ENCODE measurements at regions not wholly inside any gene's neighbourhood (a gene's known extent, or its start where the extent isn't known, plus 50 kb on each side); places are given as distances from the start of the nearest gene placed in this dataset.
"Not testable (repeated sequence)": the region's sequence is repeated elsewhere in the genome, so short reads cannot be mapped to it uniquely, and the experiment has no call there.

DNA sequence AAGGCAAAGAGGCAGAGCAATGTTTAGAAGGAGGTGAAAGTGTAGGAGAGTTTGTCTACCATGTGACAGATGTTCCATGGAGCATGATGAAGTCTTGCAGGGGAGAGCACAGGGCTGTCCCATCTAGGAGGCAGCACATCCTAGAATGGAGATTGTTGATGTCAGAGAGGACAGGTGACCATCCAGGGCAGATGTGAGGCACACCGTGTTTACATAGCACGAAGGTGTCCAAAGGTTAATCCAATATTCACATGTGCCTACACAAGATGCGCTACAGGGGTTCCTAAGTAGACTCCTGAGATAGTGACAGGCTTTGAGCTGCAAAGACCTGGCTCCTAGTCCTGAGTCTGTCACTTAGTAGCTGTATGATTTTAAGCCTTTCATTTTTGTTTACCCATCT is 219.3 kb upstream of the SLCO3A1 start:
- Histone ChIP-seq H3K4me1 (ENCODE audit: insufficient read depth, low read length) (0 out of 2 replicates have a peak, but pooled peaks cover 5% of the 10 kb centered on the region), H3K4me3 (ENCODE audit: low read length) (no peak overlapping the region), H3K9me3 (ENCODE audit: insufficient read depth, low read depth, low read length) (peaks cover 6% of the 10 kb centered on the region; the same call in 1 of the 2 replicates), H3K27ac (ENCODE audit: low read depth, low read length) (no peak overlapping the region), H3K27me3 (ENCODE audit: insufficient read depth, low read length) (no peaks in the 10 kb centered on the region), H3K9ac (ENCODE audit: low read depth, low read length) (no peak overlapping the region), H3K36me3 (ENCODE audit: insufficient read depth, low read length) (no peaks in the 10 kb centered on the region)
- 79% methylated on average over 3 of the region's 3 CpGs for WGBS

DNA sequence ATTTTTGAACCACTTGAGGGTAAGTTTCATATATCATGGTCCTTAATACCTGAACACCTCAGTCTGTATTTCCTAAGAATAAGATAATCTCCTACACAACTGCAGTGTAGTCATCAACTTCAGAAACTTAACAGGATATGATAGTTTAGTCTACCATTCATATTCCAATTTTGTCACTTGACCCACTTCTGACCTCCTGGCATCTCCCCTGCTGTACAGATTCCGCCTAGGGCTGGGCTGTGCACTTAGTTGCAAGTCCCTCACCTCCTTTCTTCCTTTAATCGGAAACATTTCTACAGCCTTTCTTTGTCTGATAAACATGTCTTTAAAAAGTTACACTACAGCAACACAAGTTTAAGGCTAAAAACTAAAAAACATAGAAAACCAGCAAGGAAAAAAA is 218.4 kb upstream of the SLCO3A1 start:
- no peak overlapping the region for H3K4me3 ChIP-seq (ENCODE audit: low read length)
- H3K9ac ChIP-seq (ENCODE audit: low read depth, low read length) = no peak overlapping the region
- no peaks in the 10 kb centered on the region for H3K36me3 ChIP-seq (ENCODE audit: insufficient read depth, low read length)
- peaks cover 8% of the 10 kb centered on the region; the same call in 1 of the 2 replicates for H3K9me3 ChIP-seq (ENCODE audit: insufficient read depth, low read depth, low read length)
- H3K27me3 ChIP-seq (ENCODE audit: insufficient read depth, low read length) = no peaks in the 10 kb centered on the region
- 92% methylated on average over 2 of the region's 2 CpGs for WGBS
- H3K27ac ChIP-seq (ENCODE audit: low read depth, low read length) = no peak overlapping the region
- H3K4me1 ChIP-seq (ENCODE audit: insufficient read depth, low read length) = 0 out of 2 replicates have a peak, but pooled peaks cover 5% of the 10 kb centered on the region

DNA sequence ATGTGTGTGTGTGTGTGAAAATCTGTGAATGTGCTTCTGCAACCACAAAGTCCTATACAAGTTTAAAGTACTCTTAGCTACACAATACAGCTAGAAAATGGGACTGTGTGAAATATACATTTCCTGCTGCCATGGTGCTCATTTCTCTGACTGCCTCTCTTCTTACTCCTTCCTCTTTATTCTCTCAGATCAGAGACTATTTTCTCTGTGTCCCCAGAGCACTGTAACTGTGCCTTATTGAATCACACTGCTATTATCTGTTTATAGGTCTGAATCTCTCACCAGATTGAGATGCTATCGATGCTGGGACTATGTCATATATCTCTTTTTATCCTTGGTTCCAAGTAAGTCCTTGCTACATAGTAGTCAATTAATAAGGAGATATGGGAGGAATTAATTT is 217.9 kb upstream of the SLCO3A1 start:
- WGBS = 100% methylated on average over 1 of the region's 1 CpG
- Histone ChIP-seq H3K27me3 (ENCODE audit: insufficient read depth, low read length) (no peaks in the 10 kb centered on the region), H3K27ac (ENCODE audit: low read depth, low read length) (no peak overlapping the region), H3K9me3 (ENCODE audit: insufficient read depth, low read depth, low read length) (peaks cover 13% of the 10 kb centered on the region; the same call in 1 of the 2 replicates), H3K4me1 (ENCODE audit: insufficient read depth, low read length) (0 out of 2 replicates have a peak, but pooled peaks cover 5% of the 10 kb centered on the region), H3K9ac (ENCODE audit: low read depth, low read length) (no peak overlapping the region), H3K4me3 (ENCODE audit: low read length) (no peak overlapping the region), H3K36me3 (ENCODE audit: insufficient read depth, low read length) (no peaks in the 10 kb centered on the region)

DNA sequence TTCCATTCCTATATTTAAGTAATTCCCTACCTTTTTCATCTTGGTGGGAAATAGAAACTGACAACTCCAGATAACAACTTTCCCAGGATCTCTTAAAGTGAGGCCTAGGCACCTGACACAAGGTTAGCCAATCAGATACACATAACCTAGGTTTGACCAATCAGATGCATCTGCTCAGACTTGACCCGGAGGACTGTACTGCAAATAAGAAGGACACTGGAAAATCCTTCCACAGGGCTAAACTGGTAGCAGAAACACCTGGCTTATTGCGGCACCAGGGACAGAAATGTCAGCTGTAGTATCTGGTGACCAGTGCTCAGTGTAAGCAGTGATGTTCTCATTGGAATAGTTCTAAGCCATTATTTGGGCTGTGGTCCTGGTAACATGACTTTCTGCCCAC is 204.5 kb upstream of the SLCO3A1 start:
- Histone ChIP-seq H3K4me1 (ENCODE audit: insufficient read depth, low read length) (no peaks in the 10 kb centered on the region; the same call in 1 of the 2 replicates), H3K27me3 (ENCODE audit: insufficient read depth, low read length) (no peaks in the 10 kb centered on the region), H3K4me3 (ENCODE audit: low read length) (no peak overlapping the region), H3K36me3 (ENCODE audit: insufficient read depth, low read length) (no peaks in the 10 kb centered on the region), H3K27ac (ENCODE audit: low read depth, low read length) (no peak overlapping the region), H3K9me3 (ENCODE audit: insufficient read depth, low read depth, low read length) (no peaks in the 10 kb centered on the region), H3K9ac (ENCODE audit: low read depth, low read length) (no peak overlapping the region)
- 96% methylated on average over 2 of the region's 2 CpGs for WGBS

DNA sequence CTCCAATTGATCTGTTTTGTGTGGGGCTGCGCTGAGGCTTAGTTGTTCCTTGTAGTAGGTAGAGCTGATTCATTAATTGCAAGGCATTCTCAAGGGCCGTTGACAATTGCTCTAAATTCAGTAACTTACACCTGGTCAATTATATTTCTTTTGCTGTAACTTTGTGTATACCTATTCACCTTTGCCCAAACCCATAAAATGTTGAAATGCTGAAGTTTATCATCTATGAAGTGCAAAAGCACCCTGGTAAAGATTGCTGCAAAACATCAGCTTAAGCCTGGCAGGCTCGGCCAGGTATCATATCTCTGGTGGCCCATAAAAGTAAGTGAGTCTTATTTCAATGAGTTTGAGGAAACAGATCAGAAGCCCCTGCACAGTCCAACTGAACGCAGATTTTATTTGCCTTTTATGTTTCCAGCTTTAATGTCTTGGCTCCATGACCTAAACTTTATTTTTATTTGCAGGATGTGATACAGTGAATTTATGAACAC is 203.6 kb upstream of the SLCO3A1 start:
- Histone ChIP-seq H3K9ac (ENCODE audit: low read depth, low read length) (no peak overlapping the region), H3K4me3 (ENCODE audit: low read length) (no peak overlapping the region), H3K27me3 (ENCODE audit: insufficient read depth, low read length) (no peaks in the 10 kb centered on the region), H3K4me1 (ENCODE audit: insufficient read depth, low read length) (no peaks in the 10 kb centered on the region; the same call in 1 of the 2 replicates), H3K36me3 (ENCODE audit: insufficient read depth, low read length) (no peaks in the 10 kb centered on the region), H3K9me3 (ENCODE audit: insufficient read depth, low read depth, low read length) (no peaks in the 10 kb centered on the region), H3K27ac (ENCODE audit: low read depth, low read length) (no peak overlapping the region)
- WGBS = 93% methylated on average over 2 of the region's 4 CpGs

DNA sequence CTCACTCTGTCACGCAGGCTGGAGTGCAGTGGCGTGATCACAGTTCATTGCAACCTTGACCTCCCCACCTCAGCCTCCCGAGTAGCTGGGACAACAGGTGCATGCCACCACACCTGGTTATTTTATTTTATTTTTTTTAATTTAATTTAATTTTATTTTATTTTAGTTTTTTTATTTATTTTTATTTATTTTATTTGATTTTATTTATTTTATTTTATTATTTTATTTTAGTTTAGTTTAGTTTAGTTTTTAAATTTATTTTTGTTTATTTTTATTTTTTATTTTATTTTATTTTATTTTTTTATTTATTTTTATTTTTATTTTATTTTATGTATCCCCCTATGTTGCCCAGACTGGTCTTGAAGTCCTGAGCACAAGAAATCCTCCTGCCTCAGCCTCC is 202.3 kb upstream of the SLCO3A1 start:
- Histone ChIP-seq H3K9ac (ENCODE audit: low read depth, low read length) (no peak overlapping the region), H3K27ac (ENCODE audit: low read depth, low read length) (no peak overlapping the region), H3K36me3 (ENCODE audit: insufficient read depth, low read length) (no peaks in the 10 kb centered on the region), H3K27me3 (ENCODE audit: insufficient read depth, low read length) (no peaks in the 10 kb centered on the region), H3K4me3 (ENCODE audit: low read length) (no peak overlapping the region), H3K4me1 (ENCODE audit: insufficient read depth, low read length) (no peaks in the 10 kb centered on the region; the same call in 1 of the 2 replicates), H3K9me3 (ENCODE audit: insufficient read depth, low read depth, low read length) (no peaks in the 10 kb centered on the region)
- 97% methylated on average over 3 of the region's 3 CpGs for WGBS

DNA sequence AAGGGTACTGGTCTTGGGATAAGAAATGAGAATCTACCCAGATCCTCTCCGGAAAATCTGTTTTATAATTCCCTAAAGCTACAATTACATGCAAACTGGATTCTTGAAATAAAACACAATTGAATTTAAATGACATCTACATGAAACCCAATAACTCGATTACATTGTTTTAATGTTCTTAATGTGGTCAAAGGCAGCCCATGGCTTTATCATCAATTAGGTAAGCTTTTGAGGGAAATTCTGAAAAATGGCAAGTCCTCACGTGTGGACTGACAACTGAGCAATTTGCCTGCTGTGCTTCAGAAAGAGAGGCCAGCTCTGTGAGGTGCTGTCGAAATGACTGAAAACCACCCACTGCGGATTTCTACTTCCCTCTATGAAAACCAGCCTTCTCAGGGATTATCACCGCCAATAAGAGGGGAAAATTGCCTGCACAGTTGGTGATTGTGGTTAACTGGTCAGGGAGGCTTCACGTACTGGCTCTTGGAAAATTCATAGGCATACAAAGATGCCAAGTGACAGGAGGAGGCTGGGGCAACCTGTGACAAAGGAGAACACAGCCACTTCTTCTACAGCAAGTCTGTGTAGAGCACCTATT is 200.8 kb upstream of the SLCO3A1 start:
- H3K27ac ChIP-seq (ENCODE audit: low read depth, low read length) = no peak overlapping the region
- H3K4me3 ChIP-seq (ENCODE audit: low read length) = no peak overlapping the region
- no peaks in the 10 kb centered on the region for H3K9me3 ChIP-seq (ENCODE audit: insufficient read depth, low read depth, low read length)
- no peak overlapping the region for H3K9ac ChIP-seq (ENCODE audit: low read depth, low read length)
- H3K36me3 ChIP-seq (ENCODE audit: insufficient read depth, low read length) = no peaks in the 10 kb centered on the region
- H3K4me1 ChIP-seq (ENCODE audit: insufficient read depth, low read length) = no peaks in the 10 kb centered on the region; the same call in 1 of the 2 replicates
- H3K27me3 ChIP-seq (ENCODE audit: insufficient read depth, low read length) = no peaks in the 10 kb centered on the region
- 81% methylated on average over 7 of the region's 7 CpGs for WGBS

DNA sequence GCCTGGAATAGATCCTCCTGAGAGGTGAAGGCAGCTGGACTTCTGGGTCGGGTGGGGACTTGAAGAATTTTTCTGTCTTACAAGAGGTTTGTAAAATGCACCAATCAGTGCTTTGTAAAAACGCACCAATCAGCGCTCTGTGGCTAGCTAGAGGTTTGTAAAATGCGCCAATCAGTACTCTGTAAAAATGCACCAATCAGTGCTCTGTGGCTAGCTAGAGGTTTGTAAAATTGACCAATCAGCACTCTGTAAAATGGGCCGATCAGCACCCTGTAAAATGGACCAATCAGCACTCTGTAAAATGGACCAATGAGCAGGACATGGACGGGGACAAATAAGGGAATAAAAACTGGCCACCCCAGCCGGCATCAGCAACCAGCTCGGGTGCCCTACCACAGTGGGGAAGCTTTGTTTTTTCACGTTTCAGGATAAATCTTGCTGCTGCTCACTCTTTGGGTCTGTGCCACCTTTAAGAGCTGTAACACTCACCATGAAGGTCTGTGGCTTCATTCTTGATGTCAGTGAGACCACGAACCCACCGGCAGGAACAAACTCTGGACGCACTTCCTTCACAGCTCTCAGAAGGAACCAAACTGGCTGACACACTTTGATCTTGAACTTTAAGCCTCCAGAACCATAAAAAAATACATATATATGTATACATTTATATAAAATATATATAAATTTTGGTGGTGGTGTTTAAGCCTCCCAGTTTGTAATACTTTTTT is 197.8 kb upstream of the SLCO3A1 start:
- H3K9ac ChIP-seq (ENCODE audit: low read depth, low read length); H3K27me3 ChIP-seq (ENCODE audit: insufficient read depth, low read length); H3K4me1 ChIP-seq (ENCODE audit: insufficient read depth, low read length); H3K36me3 ChIP-seq (ENCODE audit: insufficient read depth, low read length); H3K9me3 ChIP-seq (ENCODE audit: insufficient read depth, low read depth, low read length); H3K27ac ChIP-seq (ENCODE audit: low read depth, low read length); H3K4me3 ChIP-seq (ENCODE audit: low read length): not testable (repeated sequence)
- WGBS = 94% methylated on average over 12 of the region's 12 CpGs

DNA sequence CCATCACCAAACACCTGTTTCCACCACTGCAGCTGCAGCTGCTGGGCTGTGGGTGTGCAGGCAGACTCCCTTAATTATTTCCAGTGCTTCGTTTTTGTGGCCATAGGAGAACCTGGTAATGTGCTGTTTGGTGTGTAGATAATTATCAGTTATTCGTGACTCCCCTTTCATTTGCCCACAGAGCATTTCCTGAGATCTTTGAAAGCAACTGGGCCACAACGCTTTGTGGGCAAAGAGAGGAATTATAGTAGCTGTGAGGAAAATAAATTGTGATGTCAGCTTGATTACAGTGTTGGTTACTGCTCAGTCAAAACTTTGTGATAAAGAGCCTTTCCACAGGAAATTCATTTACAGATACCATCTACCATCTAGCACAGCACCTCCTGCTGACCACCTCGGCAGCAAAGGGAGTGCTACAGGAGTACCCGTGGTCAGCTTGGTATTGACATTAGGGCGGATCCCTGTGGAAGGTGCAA is 193.3 kb upstream of the SLCO3A1 start:
- Histone ChIP-seq H3K9ac (ENCODE audit: low read depth, low read length) (no peak overlapping the region), H3K27ac (ENCODE audit: low read depth, low read length) (no peak overlapping the region), H3K4me1 (ENCODE audit: insufficient read depth, low read length) (no peaks in the 10 kb centered on the region), H3K4me3 (ENCODE audit: low read length) (no peak overlapping the region), H3K36me3 (ENCODE audit: insufficient read depth, low read length) (no peaks in the 10 kb centered on the region), H3K9me3 (ENCODE audit: insufficient read depth, low read depth, low read length) (no peaks in the 10 kb centered on the region), H3K27me3 (ENCODE audit: insufficient read depth, low read length) (no peaks in the 10 kb centered on the region)
- 78% methylated on average over 6 of the region's 6 CpGs for WGBS

DNA sequence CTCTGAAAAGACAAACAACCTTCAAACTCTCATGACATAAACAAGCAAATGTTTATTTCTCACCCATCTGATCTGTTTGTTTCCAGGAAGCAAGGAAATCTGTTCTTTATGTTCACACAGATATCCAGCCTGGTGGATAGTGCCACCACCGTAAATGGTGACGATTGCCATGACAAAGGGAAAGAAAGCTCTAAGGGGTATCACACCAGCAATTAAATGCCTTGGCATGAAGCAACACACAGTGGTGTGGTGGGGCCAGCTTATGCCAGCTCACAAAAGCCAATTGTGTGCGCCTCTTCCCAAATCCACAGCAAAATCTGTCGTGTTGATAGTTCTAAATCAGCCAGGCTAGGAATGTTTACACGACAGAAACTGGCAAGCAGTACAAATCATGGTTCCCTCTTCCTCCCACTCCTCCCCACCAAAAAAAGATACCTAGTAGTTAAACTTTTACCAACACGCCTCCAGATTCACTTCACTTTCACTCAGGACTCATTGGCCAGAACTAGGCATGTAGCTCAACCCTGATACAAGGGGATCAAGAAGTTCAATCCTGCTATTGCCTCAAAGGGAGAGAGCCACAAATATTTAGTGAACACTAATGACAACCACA is 189.2 kb upstream of the SLCO3A1 start:
- Histone ChIP-seq H3K9me3 (ENCODE audit: insufficient read depth, low read depth, low read length) (no peaks in the 10 kb centered on the region), H3K36me3 (ENCODE audit: insufficient read depth, low read length) (no peaks in the 10 kb centered on the region), H3K27ac (ENCODE audit: low read depth, low read length) (no peak overlapping the region), H3K27me3 (ENCODE audit: insufficient read depth, low read length) (no peaks in the 10 kb centered on the region), H3K4me1 (ENCODE audit: insufficient read depth, low read length) (no peaks in the 10 kb centered on the region), H3K4me3 (ENCODE audit: low read length) (no peak overlapping the region), H3K9ac (ENCODE audit: low read depth, low read length) (no peak overlapping the region)
- 84% methylated on average over 6 of the region's 6 CpGs for WGBS

DNA sequence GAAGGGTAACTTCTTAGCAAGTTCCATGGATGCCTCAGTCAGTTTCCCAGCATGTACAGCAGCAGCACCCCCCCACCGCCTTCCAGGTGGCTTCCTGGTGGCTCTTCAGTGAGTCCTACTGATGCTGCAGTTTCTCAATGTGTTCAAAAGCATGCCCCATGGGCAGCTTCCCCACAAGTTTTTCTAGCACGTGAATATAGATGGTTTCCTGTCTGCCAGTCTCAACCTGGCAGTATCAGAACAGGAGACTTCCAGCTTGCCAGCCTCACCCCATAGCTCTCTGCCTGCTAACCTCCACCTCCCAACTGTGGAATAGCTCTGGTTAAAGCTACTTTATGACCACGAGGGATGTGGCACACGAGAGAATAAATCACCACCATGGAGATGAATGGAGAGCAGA is 188.3 kb upstream of the SLCO3A1 start:
- no peak overlapping the region for H3K4me3 ChIP-seq (ENCODE audit: low read length)
- no peak overlapping the region for H3K27ac ChIP-seq (ENCODE audit: low read depth, low read length)
- H3K9me3 ChIP-seq (ENCODE audit: insufficient read depth, low read depth, low read length) = no peaks in the 10 kb centered on the region
- H3K27me3 ChIP-seq (ENCODE audit: insufficient read depth, low read length) = no peaks in the 10 kb centered on the region
- no peaks in the 10 kb centered on the region for H3K36me3 ChIP-seq (ENCODE audit: insufficient read depth, low read length)
- WGBS = 89% methylated on average over 4 of the region's 4 CpGs
- H3K4me1 ChIP-seq (ENCODE audit: insufficient read depth, low read length) = no peaks in the 10 kb centered on the region
- no peak overlapping the region for H3K9ac ChIP-seq (ENCODE audit: low read depth, low read length)
